H1 (cell line): ENCODE measurements at regions not wholly inside any gene's neighbourhood (a gene's known extent, or its start where the extent isn't known, plus 50 kb on each side); places are given as distances from the start of the nearest gene placed in this dataset.

Experiments used
- CEBPB ChIP-seq: IDR thresholded peaks from 2 replicates; pipeline ENCODE4 v1.6.1; 2012; ENCODE audit warnings: low read depth, low read length
- CHD7 ChIP-seq: fragments of 300-600 bp; sonication (generic); IDR thresholded peaks from 2 replicates; pipeline ENCODE4 v1.7.1; 2012; ENCODE audit warnings: low read length, moderate library complexity, mild to moderate bottlenecking, inconsistent platforms; ENCODE audit not compliant: insufficient replicate concordance
- CTCF ChIP-seq, 3 experiments: IDR thresholded peaks; 1 replicate in 2 of 3; 2 replicates in 1 of 3; pipeline versions ENCODE4 v1.5.1 to v1.6.1; 2011; ENCODE audit warnings: low read length in 3 of 3, mild to moderate bottlenecking in 3 of 3, inconsistent platforms in 2 of 3, low read depth in 1 of 3, moderate library complexity in 1 of 3; ENCODE audit not compliant: insufficient read depth in 1 of 3; ENCODE audit errors: control extremely low read depth in 1 of 3
- HDAC2 ChIP-seq, 2 experiments: fragments of 300-600 bp in 1 of 2; sonication (generic) in 1 of 2; IDR thresholded peaks; 2 replicates each; pipeline ENCODE4 v1.6.1; 2011 to 2012; ENCODE audit warnings: low read depth in 2 of 2, low read length in 2 of 2, mild to moderate bottlenecking in 2 of 2, moderate library complexity in 2 of 2, borderline replicate concordance in 1 of 2, inconsistent platforms in 1 of 2
- SRF ChIP-seq: IDR thresholded peaks from 2 replicates; pipeline ENCODE4 v1.6.1; 2011; ENCODE audit warnings: mild to moderate bottlenecking, low read depth, low read length, moderate library complexity
- TCF12 ChIP-seq: IDR thresholded peaks from 2 replicates; pipeline ENCODE4 v1.6.1; 2011; ENCODE audit warnings: low read depth, mild to moderate bottlenecking, low read length
- YY1 ChIP-seq: IDR thresholded peaks from 2 replicates; pipeline ENCODE4 v1.6.1; 2011; ENCODE audit warnings: low read depth, mild to moderate bottlenecking, low read length

GRCh38 chr11:91846002-91846401, 378.6 kb upstream of the FAT3 start (continued):
- TF ChIP-seq CHD7 (no peak), CTCF (IDR thresholded peaks at IDR 0.05; ENCODE audit: control extremely low read depth in 1 of 3, insufficient read depth in 1 of 3, low read depth in 1 of 3, low read length in 3 of 3) (no peak), SRF (no peak), TCF12 (no peak), YY1 (no peak), HDAC2 (IDR thresholded peaks at IDR 0.05; ENCODE audit: borderline replicate concordance in 1 of 2, low read depth in 2 of 2, low read length in 2 of 2) (no peak), CEBPB (no peak)
